T-helper 2 cell treated with Interferon-gamma antibody and Interleukin-4, amounts not matched to agents 5 μg/mL and 100 μg/mL, for 36 hours (primary cell): ENCODE measurements at regions not wholly inside any gene's neighbourhood (a gene's known extent, or its start where the extent isn't known, plus 50 kb on each side); places are given as distances from the start of the nearest gene placed in this dataset.
"Not testable (repeated sequence)": the region's sequence is repeated elsewhere in the genome, so short reads cannot be mapped to it uniquely, and the experiment has no call there.

Experiments
- DNase-seq: peaks from one replicate; pipeline ENCODE4 v3.0.0; 2021; ENCODE audit warnings: low spot score
- H3K27ac Mint-ChIP-seq: one replicate; pipeline ENCODE4 v1.8.0; 2021; ENCODE audit warnings: mild to moderate bottlenecking, mixed read lengths
- H3K27me3 Mint-ChIP-seq: one replicate; pipeline ENCODE4 v1.8.0; 2021; ENCODE audit warnings: low read depth, mixed read lengths
- H3K36me3 Mint-ChIP-seq: one replicate; pipeline ENCODE4 v1.8.0; 2021; ENCODE audit warnings: low read depth, mixed read lengths
- H3K4me1 Mint-ChIP-seq: one replicate; pipeline ENCODE4 v1.8.0; 2021; ENCODE audit warnings: low read depth, mixed read lengths
- H3K4me3 Mint-ChIP-seq: one replicate; pipeline ENCODE4 v1.8.0; 2022; ENCODE audit warnings: mild to moderate bottlenecking, moderate library complexity, mixed read lengths
- H3K9me3 Mint-ChIP-seq: one replicate; pipeline ENCODE4 v1.8.0; 2021; ENCODE audit warnings: mixed read lengths

GRCh38 chr4:27692158-27692557, 831.5 kb downstream of the STIM2 start:
- Mint-ChIP-seq H3K9me3 (peaks cover 3% of the 10 kb centered on the region), H3K4me3 (no peak overlapping the region), H3K27ac (no peak overlapping the region), H3K36me3 (no peaks in the 10 kb centered on the region), H3K27me3 (no peaks in the 10 kb centered on the region), H3K4me1 (no peaks in the 10 kb centered on the region)
- no peak for DNase-seq

GRCh38 chr4:27692868-27693634, 832.4 kb downstream of the STIM2 start:
- Mint-ChIP-seq H3K4me1 (no peaks in the 10 kb centered on the region), H3K4me3 (no peak overlapping the region), H3K36me3 (no peaks in the 10 kb centered on the region), H3K9me3 (peaks cover 7% of the 10 kb centered on the region), H3K27ac (no peak overlapping the region), H3K27me3 (no peaks in the 10 kb centered on the region)
- no peak for DNase-seq

- H3K4me1 Mint-ChIP-seq, H3K27ac Mint-ChIP-seq, H3K36me3 Mint-ChIP-seq, H3K27me3 Mint-ChIP-seq, DNase-seq, H3K4me3 Mint-ChIP-seq: not testable (repeated sequence)
- peaks cover 14% of the 10 kb centered on the region for H3K9me3 Mint-ChIP-seq
Observed at GRCh38 chr4:27696257-27696656, 835.6 kb downstream of the STIM2 start.

GRCh38 chr4:27701606-27702005, 841.0 kb downstream of the STIM2 start:
- Mint-ChIP-seq H3K4me1 (no peaks in the 10 kb centered on the region), H3K36me3 (no peaks in the 10 kb centered on the region), H3K4me3 (no peak overlapping the region), H3K27me3 (no peaks in the 10 kb centered on the region), H3K9me3 (peaks cover 10% of the 10 kb centered on the region), H3K27ac (no peak overlapping the region)
- DNase-seq, result no peak

GRCh38 chr4:27702730-27703431, 842.2 kb downstream of the STIM2 start:
- H3K9me3 Mint-ChIP-seq, result peaks cover 9% of the 10 kb centered on the region
- no peaks in the 10 kb centered on the region for H3K4me1 Mint-ChIP-seq
- no peaks in the 10 kb centered on the region for H3K27me3 Mint-ChIP-seq
- no peak for DNase-seq
- no peak overlapping the region for H3K4me3 Mint-ChIP-seq
- no peaks in the 10 kb centered on the region for H3K36me3 Mint-ChIP-seq
- no peak overlapping the region for H3K27ac Mint-ChIP-seq

GRCh38 chr4:27703771-27704170, 843.1 kb downstream of the STIM2 start:
- Mint-ChIP-seq H3K9me3 (peaks cover 4% of the 10 kb centered on the region), H3K4me1 (no peaks in the 10 kb centered on the region), H3K27ac (no peak overlapping the region), H3K4me3 (no peak overlapping the region), H3K36me3 (no peaks in the 10 kb centered on the region), H3K27me3 (no peaks in the 10 kb centered on the region)
- no peak for DNase-seq

- DNase-seq, result no peak
- Mint-ChIP-seq H3K27me3 (no peaks in the 10 kb centered on the region), H3K27ac (no peak overlapping the region), H3K9me3 (peaks cover 4% of the 10 kb centered on the region), H3K4me3 (no peak overlapping the region), H3K36me3 (no peaks in the 10 kb centered on the region), H3K4me1 (no peaks in the 10 kb centered on the region)
Observed at GRCh38 chr4:27711041-27711440, 850.4 kb downstream of the STIM2 start.

- H3K9me3 Mint-ChIP-seq, result peaks cover 15% of the 10 kb centered on the region
- no peak for DNase-seq
- no peak overlapping the region for H3K4me3 Mint-ChIP-seq
- no peak overlapping the region for H3K27ac Mint-ChIP-seq
- H3K36me3 Mint-ChIP-seq, result no peaks in the 10 kb centered on the region
- no peaks in the 10 kb centered on the region for H3K27me3 Mint-ChIP-seq
- H3K4me1 Mint-ChIP-seq, result no peaks in the 10 kb centered on the region
Observed at GRCh38 chr4:27714073-27714472, 853.4 kb downstream of the STIM2 start.

- H3K4me1 Mint-ChIP-seq, result no peaks in the 10 kb centered on the region
- no peak for DNase-seq
- H3K4me3 Mint-ChIP-seq, result no peak overlapping the region
- H3K36me3 Mint-ChIP-seq, result no peaks in the 10 kb centered on the region
- no peaks in the 10 kb centered on the region for H3K27me3 Mint-ChIP-seq
- H3K27ac Mint-ChIP-seq, result no peak overlapping the region
- peaks cover 19% of the 10 kb centered on the region for H3K9me3 Mint-ChIP-seq
Observed at GRCh38 chr4:27716693-27717430, 856.2 kb downstream of the STIM2 start.

GRCh38 chr4:27717431-27717755, 856.8 kb downstream of the STIM2 start:
- no peak for DNase-seq
- H3K27me3 Mint-ChIP-seq, result no peaks in the 10 kb centered on the region
- peaks cover 19% of the 10 kb centered on the region for H3K9me3 Mint-ChIP-seq
- no peak overlapping the region for H3K27ac Mint-ChIP-seq
- no peaks in the 10 kb centered on the region for H3K4me1 Mint-ChIP-seq
- H3K4me3 Mint-ChIP-seq, result no peak overlapping the region
- H3K36me3 Mint-ChIP-seq, result no peaks in the 10 kb centered on the region

GRCh38 chr4:27720010-27720766, 859.5 kb downstream of the STIM2 start:
- no peaks in the 10 kb centered on the region for H3K36me3 Mint-ChIP-seq
- peaks cover 19% of the 10 kb centered on the region for H3K9me3 Mint-ChIP-seq
- no peaks in the 10 kb centered on the region for H3K27me3 Mint-ChIP-seq
- H3K4me3 Mint-ChIP-seq, result no peak overlapping the region
- H3K27ac Mint-ChIP-seq, result no peak overlapping the region
- no peak for DNase-seq
- H3K4me1 Mint-ChIP-seq, result no peaks in the 10 kb centered on the region

GRCh38 chr4:27721193-27721592, 860.6 kb downstream of the STIM2 start:
- Mint-ChIP-seq H3K9me3 (peaks cover 19% of the 10 kb centered on the region), H3K4me3 (no peak overlapping the region), H3K4me1 (no peaks in the 10 kb centered on the region), H3K36me3 (no peaks in the 10 kb centered on the region), H3K27ac (no peak overlapping the region), H3K27me3 (no peaks in the 10 kb centered on the region)
- no peak for DNase-seq

- no peak overlapping the region for H3K27ac Mint-ChIP-seq
- H3K36me3 Mint-ChIP-seq, result no peaks in the 10 kb centered on the region
- no peaks in the 10 kb centered on the region for H3K9me3 Mint-ChIP-seq
- no peaks in the 10 kb centered on the region for H3K27me3 Mint-ChIP-seq
- DNase-seq, result no peak
- no peaks in the 10 kb centered on the region for H3K4me1 Mint-ChIP-seq
- no peak overlapping the region for H3K4me3 Mint-ChIP-seq
Observed at GRCh38 chr4:27728892-27729291, 868.3 kb downstream of the STIM2 start.

GRCh38 chr4:27742816-27743215, 882.2 kb downstream of the STIM2 start:
- Mint-ChIP-seq H3K27me3 (no peaks in the 10 kb centered on the region), H3K36me3 (no peaks in the 10 kb centered on the region), H3K27ac (no peak overlapping the region), H3K4me3 (no peak overlapping the region), H3K9me3 (peaks cover 16% of the 10 kb centered on the region), H3K4me1 (no peaks in the 10 kb centered on the region)
- DNase-seq, result no peak
